Mesendoderm (in vitro differentiated cells): ENCODE measurements at regions not wholly inside any gene's neighbourhood (a gene's known extent, or its start where the extent isn't known, plus 50 kb on each side); places are given as distances from the start of the nearest gene placed in this dataset.

Experiments
- DNase-seq: peaks from one replicate; pipeline ENCODE4 v3.0.0; 2013
- H2AK5ac ChIP-seq: 2 replicates; pipeline ENCODE4 v1.6.1; 2013; ENCODE audit warnings: low read length, inconsistent platforms
- H2BK120ac ChIP-seq: 2 replicates; pipeline ENCODE4 v1.6.1; 2013; ENCODE audit warnings: low read depth, mild to moderate bottlenecking, low read length, moderate library complexity, mixed read lengths
- H2BK15ac ChIP-seq: replicated peaks from 2 replicates; pipeline ENCODE4 v1.6.1; 2013; ENCODE audit warnings: low read depth, mild to moderate bottlenecking, moderate library complexity
- H2BK5ac ChIP-seq: 2 replicates; pipeline ENCODE4 v1.6.1; 2013; ENCODE audit warnings: low read length, inconsistent platforms
- H3K18ac ChIP-seq: 2 replicates; pipeline ENCODE4 v1.6.1; 2013; ENCODE audit warnings: mild to moderate bottlenecking, low read length, mixed read lengths
- H3K23ac ChIP-seq: one replicate; pipeline ENCODE4 v1.6.1; 2013; ENCODE audit warnings: low read length
- H3K27ac ChIP-seq: 2 replicates; pipeline ENCODE4 v1.5.1; 2013; ENCODE audit warnings: low read depth, mild to moderate bottlenecking, inconsistent platforms, low read length, moderate library complexity
- H3K27me3 ChIP-seq: 2 replicates; pipeline ENCODE4 v1.6.1; 2013; ENCODE audit warnings: low read length, control low read depth, mild to moderate bottlenecking, inconsistent platforms; ENCODE audit not compliant: insufficient read depth, poor library complexity
- H3K36me3 ChIP-seq: 2 replicates; pipeline ENCODE4 v1.6.1; 2013; ENCODE audit warnings: low read length, inconsistent platforms; ENCODE audit not compliant: control insufficient read depth, insufficient read depth
- H3K4ac ChIP-seq: one replicate; pipeline ENCODE4 v1.6.1; 2013; ENCODE audit warnings: low read depth, mild to moderate bottlenecking, low read length, moderate library complexity
- H3K4me1 ChIP-seq: 2 replicates; pipeline ENCODE4 v1.6.1; 2013; ENCODE audit warnings: low read depth, low read length, inconsistent platforms; ENCODE audit not compliant: control insufficient read depth
- H3K4me2 ChIP-seq: 2 replicates; pipeline ENCODE4 v1.6.1; 2013; ENCODE audit warnings: low read length
- H3K4me3 ChIP-seq: 2 replicates; pipeline ENCODE4 v1.5.1; 2013; ENCODE audit warnings: mild to moderate bottlenecking, low read length
- H3K56ac ChIP-seq: one replicate; pipeline ENCODE4 v1.6.1; 2013; ENCODE audit warnings: low read length
- H3K79me1 ChIP-seq: 2 replicates; pipeline ENCODE4 v1.6.1; 2013; ENCODE audit warnings: low read length, inconsistent platforms
- H3K79me2 ChIP-seq: 2 replicates; pipeline ENCODE4 v1.6.1; 2013; ENCODE audit warnings: mild to moderate bottlenecking, low read length; ENCODE audit not compliant: control insufficient read depth, insufficient read depth
- H3K9ac ChIP-seq: 2 replicates; pipeline ENCODE4 v1.6.1; 2013; ENCODE audit warnings: low read length, inconsistent platforms
- H4K5ac ChIP-seq: one replicate; pipeline ENCODE4 v1.6.1; 2013; ENCODE audit warnings: low read length
- H4K8ac ChIP-seq: one replicate; pipeline ENCODE4 v1.6.1; 2013; ENCODE audit warnings: low read depth, mild to moderate bottlenecking, control low read depth, low read length, moderate library complexity
- WGBS: extraction: QIAGEN DNeasy Blood & Tissue Kit; methylation state at CpG from one replicate; pipeline ENCODE4 v1.1.7; 2013; ENCODE audit warnings: low lambda C conversion rate, missing lambda C conversion rate; ENCODE audit not compliant: insufficient coverage; ENCODE audit errors: extremely low coverage; 5-methylcytosine and 5-hydroxymethylcytosine counted together

DNA sequence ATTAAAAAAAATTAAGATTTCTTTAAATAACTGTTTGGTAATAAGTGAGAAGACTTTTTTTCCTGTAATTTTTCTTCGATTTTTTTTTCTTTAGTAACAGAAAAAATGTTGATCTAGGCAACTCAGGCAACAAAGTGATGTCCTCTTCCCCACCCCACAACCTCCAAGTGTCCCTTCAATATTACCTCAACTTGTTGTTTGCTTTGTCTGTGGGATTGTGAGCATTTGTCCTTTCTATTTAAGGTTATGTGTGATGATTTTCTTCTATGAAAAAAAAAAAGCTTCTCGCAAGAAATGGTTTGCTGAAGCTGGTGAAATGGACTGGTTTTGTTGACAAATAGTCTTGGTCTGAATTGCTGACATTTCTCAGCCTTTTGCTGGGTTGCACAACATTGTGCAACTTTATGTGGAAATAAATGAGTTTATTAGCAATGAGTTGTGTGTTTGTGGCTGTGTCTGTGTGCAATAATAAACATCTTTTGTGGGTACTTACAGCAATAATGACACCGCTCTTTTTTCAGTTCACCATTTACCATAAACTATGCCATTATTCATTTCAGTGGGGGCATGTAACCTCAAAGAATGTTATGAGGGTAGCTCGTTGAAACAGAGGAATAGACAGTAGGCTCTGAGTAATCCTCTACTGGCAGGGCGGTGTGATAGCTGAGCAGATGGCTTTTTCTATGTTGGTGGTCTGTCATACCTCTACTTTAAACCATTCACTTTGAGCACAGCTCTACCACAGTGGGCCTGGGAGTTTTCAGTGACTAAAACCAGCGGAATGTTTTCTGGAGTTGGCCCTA lies 218.4 kb downstream of the HLX start:
- no peak overlapping the region for H3K27ac ChIP-seq
- H3K4me2 ChIP-seq, result no peak overlapping the region
- no peak overlapping the region for H3K56ac ChIP-seq
- no peak overlapping the region for H2BK5ac ChIP-seq
- no peak overlapping the region for H2BK15ac ChIP-seq
- no peaks in the 10 kb centered on the region for H3K27me3 ChIP-seq
- no peak overlapping the region for H4K5ac ChIP-seq
- no peak overlapping the region for H2AK5ac ChIP-seq
- H3K36me3 ChIP-seq, result no peaks in the 10 kb centered on the region
- DNase-seq, result no peak
- no peak overlapping the region for H3K23ac ChIP-seq
- H4K8ac ChIP-seq, result peak overlapping the region; percentile 40
- no peak overlapping the region for H3K4me3 ChIP-seq
- H3K4ac ChIP-seq, result no peak overlapping the region
- H3K79me1 ChIP-seq, result no peaks in the 10 kb centered on the region
- no peaks in the 10 kb centered on the region for H3K79me2 ChIP-seq
- H2BK120ac ChIP-seq, result no peak overlapping the region
- no peaks in the 10 kb centered on the region for H3K4me1 ChIP-seq
- no peak overlapping the region for H3K18ac ChIP-seq
- no CpG with 5 or more reads among the region's 6 CpGs for WGBS
- no peak overlapping the region for H3K9ac ChIP-seq

DNA sequence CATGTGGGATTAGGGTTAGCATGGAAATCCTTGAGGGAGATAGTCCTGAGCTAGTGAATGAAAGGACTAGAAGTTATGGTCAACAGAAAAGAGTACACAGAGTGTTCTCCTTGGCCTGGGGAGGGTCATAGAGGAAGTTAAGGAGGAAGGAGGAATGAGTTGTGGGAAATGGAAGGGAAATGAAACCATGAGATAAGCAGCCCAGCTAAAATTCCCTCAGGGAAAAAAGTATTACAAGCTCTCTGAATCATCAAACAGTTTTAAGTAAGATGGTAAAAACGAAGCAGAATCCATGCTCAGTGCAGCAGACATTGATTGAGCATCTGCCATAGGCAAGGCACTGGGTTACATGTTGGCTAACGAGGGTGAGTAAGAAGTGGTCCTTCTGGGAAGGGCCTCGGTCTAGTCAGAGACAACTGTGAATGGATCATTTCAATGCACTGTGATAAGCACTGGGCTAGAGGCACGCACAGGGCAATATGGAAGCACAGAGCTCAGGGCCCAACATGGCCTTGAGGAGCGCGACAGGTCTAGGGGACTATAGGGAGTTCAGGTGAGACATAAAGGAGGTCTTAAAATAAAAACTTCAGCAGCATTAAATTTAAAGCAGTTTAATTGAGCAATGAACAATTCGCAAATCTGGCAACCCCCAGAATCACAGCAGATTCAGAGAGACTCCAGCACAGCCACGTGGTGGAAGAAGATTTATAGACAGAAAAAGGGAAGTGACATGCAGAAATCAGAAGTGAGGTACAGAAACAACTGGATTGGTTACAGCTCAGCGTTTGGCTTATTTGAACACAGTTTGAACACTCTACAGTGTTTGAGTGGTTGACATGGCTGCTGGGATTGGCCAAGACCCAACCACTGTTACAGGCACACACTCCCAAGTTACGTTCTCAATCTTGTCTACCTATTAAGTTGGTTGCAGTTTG lies 219.5 kb downstream of the HLX start:
- Histone ChIP-seq H2AK5ac (no peak overlapping the region), H4K8ac (no peak overlapping the region), H3K9ac (no peak overlapping the region), H2BK5ac (no peak overlapping the region), H3K4ac (no peak overlapping the region), H2BK120ac (no peak overlapping the region), H3K79me1 (no peaks in the 10 kb centered on the region), H4K5ac (no peak overlapping the region), H3K27me3 (no peaks in the 10 kb centered on the region), H3K36me3 (no peaks in the 10 kb centered on the region), H3K23ac (no peak overlapping the region), H3K27ac (no peak overlapping the region), H3K4me3 (no peak overlapping the region), H3K79me2 (no peaks in the 10 kb centered on the region), H3K4me2 (no peak overlapping the region), H3K18ac (no peak overlapping the region), H3K4me1 (no peaks in the 10 kb centered on the region), H2BK15ac (no peak overlapping the region), H3K56ac (no peak overlapping the region)
- no peak for DNase-seq
- WGBS, result no CpG with 5 or more reads among the region's 10 CpGs

- Histone ChIP-seq H3K18ac (no peak overlapping the region), H3K4me1 (no peaks in the 10 kb centered on the region), H3K4me3 (no peak overlapping the region), H3K79me1 (no peaks in the 10 kb centered on the region), H3K23ac (no peak overlapping the region), H2AK5ac (no peak overlapping the region), H3K56ac (no peak overlapping the region), H4K8ac (no peak overlapping the region), H3K79me2 (no peaks in the 10 kb centered on the region), H3K36me3 (no peaks in the 10 kb centered on the region), H3K27me3 (no peaks in the 10 kb centered on the region), H2BK15ac (no peak overlapping the region), H3K4me2 (no peak overlapping the region), H3K4ac (no peak overlapping the region), H2BK5ac (no peak overlapping the region), H3K27ac (no peak overlapping the region), H3K9ac (no peak overlapping the region), H4K5ac (no peak overlapping the region), H2BK120ac (no peak overlapping the region)
- WGBS, result no CpG with 5 or more reads among the region's 12 CpGs
- DNase-seq, result no peak
Observed at GRCh38 chr1:221099747-221100595, 220.7 kb downstream of the HLX start.

DNA sequence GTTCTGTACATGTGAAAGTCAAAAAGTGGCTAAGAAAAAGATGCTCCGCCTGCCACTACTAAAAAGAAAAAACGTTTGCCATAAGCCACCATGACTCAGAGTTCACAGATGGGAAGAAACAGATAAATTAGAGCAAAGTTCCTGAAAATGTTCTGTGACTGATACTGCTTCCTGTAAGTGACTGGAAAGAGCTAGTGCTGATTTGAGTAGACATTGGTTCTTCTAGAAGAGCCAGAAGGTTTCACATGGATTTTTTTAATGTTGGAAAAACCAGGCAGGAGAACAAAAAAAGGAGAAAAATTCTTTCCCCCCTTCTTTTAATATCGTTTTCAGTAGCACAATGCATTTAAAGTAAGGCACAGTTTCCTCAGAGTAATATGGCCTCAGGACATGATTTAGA lies 221.4 kb downstream of the HLX start:
- Histone ChIP-seq H3K4me2 (no peak overlapping the region), H3K79me2 (no peaks in the 10 kb centered on the region), H3K4me1 (no peaks in the 10 kb centered on the region), H3K27ac (no peak overlapping the region), H3K4ac (no peak overlapping the region), H3K9ac (no peak overlapping the region), H3K79me1 (no peaks in the 10 kb centered on the region), H3K36me3 (no peaks in the 10 kb centered on the region), H2BK120ac (no peak overlapping the region), H2AK5ac (no peak overlapping the region), H3K18ac (no peak overlapping the region), H4K8ac (no peak overlapping the region), H3K4me3 (no peak overlapping the region), H3K27me3 (no peaks in the 10 kb centered on the region), H2BK5ac (no peak overlapping the region), H3K56ac (no peak overlapping the region), H4K5ac (no peak overlapping the region), H2BK15ac (no peak overlapping the region), H3K23ac (no peak overlapping the region)
- WGBS, result no CpG with 5 or more reads among the region's 3 CpGs
- no peak for DNase-seq

GRCh38 chr1:221101807-221102605 lies 222.8 kb downstream of the HLX start:
- Histone ChIP-seq H2BK15ac (no peak overlapping the region), H3K9ac (no peak overlapping the region), H3K18ac (no peak overlapping the region), H3K79me2 (no peaks in the 10 kb centered on the region), H3K4ac (no peak overlapping the region), H3K27ac (no peak overlapping the region), H2AK5ac (no peak overlapping the region), H3K4me1 (no peaks in the 10 kb centered on the region), H2BK5ac (no peak overlapping the region), H3K56ac (no peak overlapping the region), H4K5ac (no peak overlapping the region), H3K27me3 (no peaks in the 10 kb centered on the region), H3K23ac (no peak overlapping the region), H3K36me3 (no peaks in the 10 kb centered on the region), H3K4me2 (no peak overlapping the region), H2BK120ac (no peak overlapping the region), H3K79me1 (no peaks in the 10 kb centered on the region), H4K8ac (no peak overlapping the region), H3K4me3 (no peak overlapping the region)
- no peak for DNase-seq
